Trophoblast cell (in vitro differentiated cells and primary cell): ENCODE measurements at regions not wholly inside any gene's neighbourhood (a gene's known extent, or its start where the extent isn't known, plus 50 kb on each side); places are given as distances from the start of the nearest gene placed in this dataset.
A peak's percentile ranks its signal among the peaks of the same experiment; 100 is the strongest.
"Not testable (repeated sequence)": the region's sequence is repeated elsewhere in the genome, so short reads cannot be mapped to it uniquely, and the experiment has no call there.

ENCODE experiments used
- DNase-seq, 2 donors: peaks; one replicate each; pipeline ENCODE4 v3.0.0-alpha.2; 2016
- H2AFZ ChIP-seq: 2 replicates; pipeline ENCODE4 v1.6.1; 2013; ENCODE audit warnings: low read length, moderate library complexity, mild to moderate bottlenecking; ENCODE audit not compliant: insufficient read depth, poor library complexity
- H2AK5ac ChIP-seq: 2 replicates; pipeline ENCODE4 v1.6.1; 2013; ENCODE audit warnings: mild to moderate bottlenecking, low read length
- H2BK120ac ChIP-seq: 2 replicates; pipeline ENCODE4 v1.6.1; 2013; ENCODE audit warnings: low read length, mild to moderate bottlenecking, moderate library complexity; ENCODE audit not compliant: insufficient read depth, poor library complexity
- H2BK12ac ChIP-seq: 2 replicates; pipeline ENCODE4 v1.6.1; 2013; ENCODE audit warnings: mild to moderate bottlenecking, low read length, moderate library complexity
- H2BK5ac ChIP-seq: 2 replicates; pipeline ENCODE4 v1.6.1; 2013; ENCODE audit warnings: low read length, low read depth, moderate library complexity, mild to moderate bottlenecking; ENCODE audit not compliant: poor library complexity
- H3K14ac ChIP-seq: 2 replicates; pipeline ENCODE4 v1.6.1; 2013; ENCODE audit warnings: mild to moderate bottlenecking, low read length
- H3K18ac ChIP-seq: 2 replicates; pipeline ENCODE4 v1.6.1; 2013; ENCODE audit warnings: mild to moderate bottlenecking, low read length
- H3K23ac ChIP-seq: 2 replicates; pipeline ENCODE4 v1.6.1; 2013; ENCODE audit warnings: low read length
- H3K27ac ChIP-seq: 2 replicates; pipeline ENCODE4 v1.5.1; 2013; ENCODE audit warnings: low read depth, mild to moderate bottlenecking, inconsistent platforms, low read length, moderate library complexity
- H3K27me3 ChIP-seq: 2 replicates; pipeline ENCODE4 v1.6.1; 2013; ENCODE audit warnings: inconsistent platforms, mild to moderate bottlenecking, low read length, moderate library complexity; ENCODE audit not compliant: insufficient read depth
- H3K36me3 ChIP-seq, 2 experiments: 1 replicate in 1 of 2; 2 replicates in 1 of 2; pipeline ENCODE4 v1.6.1; 2013; ENCODE audit warnings: low read length in 2 of 2, mild to moderate bottlenecking in 2 of 2, moderate library complexity in 1 of 2; ENCODE audit not compliant: insufficient read depth in 2 of 2, control insufficient read depth in 1 of 2
- H3K4ac ChIP-seq: 2 replicates; pipeline ENCODE4 v1.6.1; 2013; ENCODE audit warnings: low read depth, mild to moderate bottlenecking, low read length, moderate library complexity
- H3K4me1 ChIP-seq, 2 experiments: 1 replicate in 1 of 2; 2 replicates in 1 of 2; pipeline ENCODE4 v1.6.1; 2013; ENCODE audit warnings: low read length in 2 of 2, mild to moderate bottlenecking in 2 of 2, moderate library complexity in 1 of 2; ENCODE audit not compliant: insufficient read depth in 2 of 2, control insufficient read depth in 1 of 2
- H3K4me2 ChIP-seq: 2 replicates; pipeline ENCODE4 v1.6.1; 2013; ENCODE audit warnings: inconsistent platforms, mild to moderate bottlenecking, low read length, moderate library complexity
- H3K4me3 ChIP-seq: 2 replicates; pipeline ENCODE4 v1.5.1; 2013; ENCODE audit warnings: mild to moderate bottlenecking, low read depth, low read length, inconsistent platforms
- H3K79me1 ChIP-seq: one replicate; pipeline ENCODE4 v1.6.1; 2013; ENCODE audit warnings: low read length
- H3K79me2 ChIP-seq: 2 replicates; pipeline ENCODE4 v1.6.1; 2013; ENCODE audit warnings: low read length, mild to moderate bottlenecking; ENCODE audit not compliant: control insufficient read depth, insufficient read depth, poor library complexity
- H3K9ac ChIP-seq: 2 replicates; pipeline ENCODE4 v1.6.1; 2013; ENCODE audit warnings: mild to moderate bottlenecking, low read length
- H3K9me3 ChIP-seq: 2 replicates; pipeline ENCODE4 v1.6.1; 2013; ENCODE audit warnings: low read depth, mild to moderate bottlenecking, control low read depth, inconsistent platforms, low read length; ENCODE audit not compliant: insufficient read depth
- H4K12ac ChIP-seq: 2 replicates; pipeline ENCODE4 v1.6.1; 2013; ENCODE audit warnings: low read depth, mild to moderate bottlenecking, low read length, moderate library complexity
- H4K8ac ChIP-seq: 2 replicates; pipeline ENCODE4 v1.6.1; 2013; ENCODE audit warnings: low read depth, mild to moderate bottlenecking, low read length, moderate library complexity
- H4K91ac ChIP-seq: one replicate; pipeline ENCODE4 v1.6.1; 2013; ENCODE audit warnings: low read depth, mild to moderate bottlenecking, low read length, moderate library complexity
- WGBS: extraction: QIAGEN DNeasy Blood & Tissue Kit; methylation state at CpG from one replicate; pipeline ENCODE4 v1.1.7; 2013; ENCODE audit warnings: missing lambda C conversion rate; ENCODE audit not compliant: insufficient read length, insufficient coverage; ENCODE audit errors: extremely low coverage; 5-methylcytosine and 5-hydroxymethylcytosine counted together

- H2BK120ac ChIP-seq, H3K18ac ChIP-seq, H2BK5ac ChIP-seq, H3K27me3 ChIP-seq, H3K4me1 ChIP-seq, H3K4ac ChIP-seq, H3K27ac ChIP-seq, H4K91ac ChIP-seq, H4K8ac ChIP-seq, H3K4me2 ChIP-seq, H3K14ac ChIP-seq, H3K9ac ChIP-seq, H2AFZ ChIP-seq, H2AK5ac ChIP-seq, H4K12ac ChIP-seq, H3K23ac ChIP-seq, H2BK12ac ChIP-seq, H3K4me3 ChIP-seq, H3K79me2 ChIP-seq, H3K79me1 ChIP-seq, H3K36me3 ChIP-seq: not testable (repeated sequence)
- DNase-seq, result peak in 1 of 2 donors; percentile 25
- H3K9me3 ChIP-seq, result peaks cover 22% of the 10 kb centered on the region
- no CpG with 5 or more reads among the region's 5 CpGs for WGBS
Observed at GRCh38 chr19:56926094-56926493, 85.6 kb upstream of the PEG3 start.

DNA sequence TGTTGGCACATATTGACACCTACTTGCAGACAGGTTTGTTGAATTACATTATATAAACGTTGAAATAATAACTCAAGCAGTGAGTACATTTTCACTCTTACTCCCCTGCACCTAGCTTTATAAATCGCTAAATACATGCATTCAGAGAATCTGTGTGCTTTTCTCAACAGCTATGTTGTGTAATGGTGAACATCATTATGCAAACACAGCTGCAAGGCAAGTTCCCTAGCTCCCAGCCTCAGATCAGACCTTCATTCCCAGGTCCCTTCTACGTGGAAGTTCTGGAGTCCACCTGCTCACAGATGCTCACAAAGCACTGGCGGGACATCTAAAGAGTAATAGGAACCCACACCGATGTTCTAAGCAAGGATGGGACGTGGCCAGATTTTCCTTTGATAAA is 86.8 kb upstream of the PEG3 start:
- Histone ChIP-seq H3K4me2 (no peak overlapping the region), H3K27me3 (no peaks in the 10 kb centered on the region), H3K9me3 (peaks cover 25% of the 10 kb centered on the region), H3K27ac (no peak overlapping the region), H2BK120ac (no peak overlapping the region), H3K14ac (no peak overlapping the region), H3K36me3 (no peaks in the 10 kb centered on the region), H3K79me1 (no peaks in the 10 kb centered on the region), H4K91ac (no peak overlapping the region), H3K4me3 (no peak overlapping the region), H3K4me1 (no peaks in the 10 kb centered on the region), H4K8ac (no peak overlapping the region), H2BK5ac (no peak overlapping the region), H3K79me2 (no peaks in the 10 kb centered on the region), H3K9ac (no peak overlapping the region), H3K23ac (no peak overlapping the region), H2AFZ (no peak overlapping the region), H4K12ac (no peak overlapping the region), H3K18ac (no peak overlapping the region), H3K4ac (no peak overlapping the region), H2BK12ac (no peak overlapping the region), H2AK5ac (no peak overlapping the region)
- WGBS, result no CpG with 5 or more reads among the region's 6 CpGs
- peak; percentile 41 to 78 for DNase-seq

- H3K23ac ChIP-seq, result no peak overlapping the region
- H4K12ac ChIP-seq, result no peak overlapping the region
- no CpG with 5 or more reads among the region's 7 CpGs for WGBS
Observed at GRCh38 chr19:56927791-56928207, 87.3 kb upstream of the PEG3 start.

GRCh38 chr19:56930647-56931535 is 90.4 kb upstream of the PEG3 start:
- Histone ChIP-seq H3K27me3 (no peaks in the 10 kb centered on the region), H2BK12ac (no peak overlapping the region), H2AK5ac (no peak overlapping the region), H2AFZ (no peak overlapping the region), H4K91ac (no peak overlapping the region), H2BK120ac (no peak overlapping the region), H3K36me3 (no peaks in the 10 kb centered on the region), H3K14ac (no peak overlapping the region), H4K12ac (no peak overlapping the region), H3K27ac (no peak overlapping the region), H2BK5ac (no peak overlapping the region), H3K4me2 (no peak overlapping the region), H3K79me1 (no peaks in the 10 kb centered on the region), H3K9me3 (peaks cover 28% of the 10 kb centered on the region), H3K23ac (no peak overlapping the region), H3K18ac (no peak overlapping the region), H3K4me3 (no peak overlapping the region), H3K4me1 (no peaks in the 10 kb centered on the region), H3K9ac (no peak overlapping the region), H4K8ac (no peak overlapping the region), H3K4ac (no peak overlapping the region), H3K79me2 (no peaks in the 10 kb centered on the region)
- DNase-seq, result no peak
- WGBS, result no CpG with 5 or more reads among the region's 5 CpGs

More at GRCh38 chr19:56927791-56928207, 87.3 kb upstream of the PEG3 start:
- H3K14ac ChIP-seq, result no peak overlapping the region
- H3K27ac ChIP-seq, result no peak overlapping the region
- DNase-seq, result peak; percentile 93 to 99
- H3K9me3 ChIP-seq, result peaks cover 25% of the 10 kb centered on the region
- H2BK120ac ChIP-seq, result no peak overlapping the region
- H3K4me1 ChIP-seq, result no peaks in the 10 kb centered on the region
- no peak overlapping the region for H3K9ac ChIP-seq
- H2AFZ ChIP-seq, result no peak overlapping the region
- H2AK5ac ChIP-seq, result no peak overlapping the region
- no peaks in the 10 kb centered on the region for H3K79me1 ChIP-seq
- H3K4me2 ChIP-seq, result no peak overlapping the region
- H4K91ac ChIP-seq, result no peak overlapping the region
- H3K79me2 ChIP-seq, result no peaks in the 10 kb centered on the region
- H4K8ac ChIP-seq, result no peak overlapping the region
- no peaks in the 10 kb centered on the region for H3K36me3 ChIP-seq
- no peak overlapping the region for H2BK5ac ChIP-seq
- no peak overlapping the region for H3K18ac ChIP-seq
- H3K4ac ChIP-seq, result no peak overlapping the region
- H2BK12ac ChIP-seq, result no peak overlapping the region
- H3K27me3 ChIP-seq, result no peaks in the 10 kb centered on the region
- H3K4me3 ChIP-seq, result no peak overlapping the region
